Testis (tissue), 2 donors: ENCODE measurements at regions not wholly inside any gene's neighbourhood (a gene's known extent, or its start where the extent isn't known, plus 50 kb on each side); places are given as distances from the start of the nearest gene placed in this dataset.

Source experiments
- POLR2A ChIP-seq: fragments of 450-650 bp; IDR thresholded peaks from one replicate; pipeline ENCODE4 v1.6.1; 2017; ENCODE audit warnings: antibody characterized with exemption, mild to moderate bottlenecking, moderate library complexity
- TF ChIP-seq, protein P1 (sequence below), 3 experiments: fragments of 450-650 bp in 2 of 3; fragments of 200-600 bp in 1 of 3; sonication (generic) in 1 of 3; IDR thresholded peaks; one replicate each; pipeline ENCODE4 v1.5.1; 2016 to 2019; ENCODE audit warnings: antibody characterized with exemption in 3 of 3, mild to moderate bottlenecking in 2 of 3, moderate library complexity in 1 of 3

DNA sequence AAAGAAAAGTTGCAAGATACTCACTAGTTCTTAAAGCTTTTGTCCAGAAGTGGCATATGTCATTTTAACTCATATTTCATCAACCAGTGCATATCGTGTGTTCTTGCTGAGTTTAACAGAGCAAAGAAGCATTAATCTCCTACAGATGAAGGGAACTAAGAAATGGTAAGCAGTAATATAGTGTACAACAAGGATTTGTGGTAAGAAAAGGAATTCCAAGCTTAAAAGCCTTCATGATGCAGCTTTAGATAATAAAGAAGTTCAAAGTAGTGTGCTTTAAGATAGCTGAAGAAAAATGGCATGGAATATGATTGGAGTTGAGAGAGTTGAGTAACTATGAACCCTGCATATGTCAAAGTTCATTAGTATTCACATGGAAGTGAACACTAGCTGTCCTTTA lies 649.8 kb upstream of the FSHR start:
- TF ChIP-seq, protein P1, sequence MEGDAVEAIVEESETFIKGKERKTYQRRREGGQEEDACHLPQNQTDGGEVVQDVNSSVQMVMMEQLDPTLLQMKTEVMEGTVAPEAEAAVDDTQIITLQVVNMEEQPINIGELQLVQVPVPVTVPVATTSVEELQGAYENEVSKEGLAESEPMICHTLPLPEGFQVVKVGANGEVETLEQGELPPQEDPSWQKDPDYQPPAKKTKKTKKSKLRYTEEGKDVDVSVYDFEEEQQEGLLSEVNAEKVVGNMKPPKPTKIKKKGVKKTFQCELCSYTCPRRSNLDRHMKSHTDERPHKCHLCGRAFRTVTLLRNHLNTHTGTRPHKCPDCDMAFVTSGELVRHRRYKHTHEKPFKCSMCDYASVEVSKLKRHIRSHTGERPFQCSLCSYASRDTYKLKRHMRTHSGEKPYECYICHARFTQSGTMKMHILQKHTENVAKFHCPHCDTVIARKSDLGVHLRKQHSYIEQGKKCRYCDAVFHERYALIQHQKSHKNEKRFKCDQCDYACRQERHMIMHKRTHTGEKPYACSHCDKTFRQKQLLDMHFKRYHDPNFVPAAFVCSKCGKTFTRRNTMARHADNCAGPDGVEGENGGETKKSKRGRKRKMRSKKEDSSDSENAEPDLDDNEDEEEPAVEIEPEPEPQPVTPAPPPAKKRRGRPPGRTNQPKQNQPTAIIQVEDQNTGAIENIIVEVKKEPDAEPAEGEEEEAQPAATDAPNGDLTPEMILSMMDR (IDR thresholded peaks at IDR 0.05), result no peak
- no peak for TF ChIP-seq POLR2A
